GM12891 (cell line): ENCODE measurements at regions not wholly inside any gene's neighbourhood (a gene's known extent, or its start where the extent isn't known, plus 50 kb on each side); places are given as distances from the start of the nearest gene placed in this dataset.

Experiments used
- PAX5 ChIP-seq: IDR thresholded peaks from 2 replicates; pipeline ENCODE4 v1.6.1; 2011; ENCODE audit warnings: low read length, moderate library complexity, mild to moderate bottlenecking; ENCODE audit not compliant: insufficient read depth, severe bottlenecking
- POLR2A ChIP-seq: IDR thresholded peaks from 2 replicates; pipeline ENCODE4 v1.6.1; 2011; ENCODE audit warnings: low read depth, low read length, control low read depth
- POLR2AphosphoS5 ChIP-seq: IDR thresholded peaks from 2 replicates; pipeline ENCODE4 v1.6.1; 2011; ENCODE audit warnings: low read depth, low read length, control low read depth
- TAF1 ChIP-seq: IDR thresholded peaks from 2 replicates; pipeline ENCODE4 v1.6.1; 2011; ENCODE audit warnings: low read depth, low read length, control low read depth

GRCh38 chr18:38586327-38586726 is 1020.7 kb upstream of the CELF4 start:
- TF ChIP-seq POLR2A, result no peak
- TF ChIP-seq TAF1, result no peak
- TF ChIP-seq PAX5, result no peak
- TF ChIP-seq POLR2AphosphoS5, result no peak
